Pulmonary artery endothelial cell (primary cell): ENCODE measurements at regions not wholly inside any gene's neighbourhood (a gene's known extent, or its start where the extent isn't known, plus 50 kb on each side); places are given as distances from the start of the nearest gene placed in this dataset.
"Not testable (repeated sequence)": the region's sequence is repeated elsewhere in the genome, so short reads cannot be mapped to it uniquely, and the experiment has no call there.

Experiments used
- DNase-seq: peaks from one replicate; pipeline ENCODE4 v3.0.0-alpha.2; 2011; ENCODE audit warnings: low read depth, low spot score

- not testable (repeated sequence) for DNase-seq
These were observed 404.8 kb downstream of the TSHZ3 start for GRCh38 chr19:30944276-30944932.

GRCh38 chr19:30943101-30943843, 406.0 kb downstream of the TSHZ3 start:
- no peak for DNase-seq

GRCh38 chr19:30942636-30943035, 406.6 kb downstream of the TSHZ3 start:
- DNase-seq = no peak

- no peak for DNase-seq
These were observed 407.6 kb downstream of the TSHZ3 start for GRCh38 chr19:30941591-30941990.

GRCh38 chr19:30936276-30936675, 413.0 kb downstream of the TSHZ3 start:
- no peak for DNase-seq

GRCh38 chr19:30935146-30935545, 414.1 kb downstream of the TSHZ3 start:
- no peak for DNase-seq

GRCh38 chr19:30933454-30933853, 415.8 kb downstream of the TSHZ3 start:
- DNase-seq = not testable (repeated sequence)

GRCh38 chr19:30932854-30933253, 416.4 kb downstream of the TSHZ3 start:
- DNase-seq = no peak

- DNase-seq = no peak
These were observed 418.1 kb downstream of the TSHZ3 start for GRCh38 chr19:30930941-30931706.

- no peak for DNase-seq
These were observed 421.5 kb downstream of the TSHZ3 start for GRCh38 chr19:30927705-30928104.

- no peak for DNase-seq
These were observed 424.6 kb downstream of the TSHZ3 start for GRCh38 chr19:30924670-30925069.

- no peak for DNase-seq
These were observed 425.1 kb downstream of the TSHZ3 start for GRCh38 chr19:30924069-30924636.

GRCh38 chr19:30923621-30924020, 425.6 kb downstream of the TSHZ3 start:
- DNase-seq = no peak

- DNase-seq = no peak
These were observed 426.1 kb downstream of the TSHZ3 start for GRCh38 chr19:30923096-30923495.

- DNase-seq = no peak
These were observed 429.0 kb downstream of the TSHZ3 start for GRCh38 chr19:30920222-30920621.

- no peak for DNase-seq
These were observed 429.5 kb downstream of the TSHZ3 start for GRCh38 chr19:30919737-30920136.

- DNase-seq = no peak
These were observed 433.0 kb downstream of the TSHZ3 start for GRCh38 chr19:30916238-30916637.

- no peak for DNase-seq
These were observed 437.7 kb downstream of the TSHZ3 start for GRCh38 chr19:30911491-30911890.

GRCh38 chr19:30910485-30911240, 438.6 kb downstream of the TSHZ3 start:
- no peak for DNase-seq

GRCh38 chr19:30909216-30909615, 440.0 kb downstream of the TSHZ3 start:
- DNase-seq = no peak

- no peak for DNase-seq
These were observed 440.9 kb downstream of the TSHZ3 start for GRCh38 chr19:30908262-30908771.
